GM19467 (cell line): ENCODE measurements at regions not wholly inside any gene's neighbourhood (a gene's known extent, or its start where the extent isn't known, plus 50 kb on each side); places are given as distances from the start of the nearest gene placed in this dataset.

ENCODE experiments used
- ATAC-seq: cut with Tn5 transposase; IDR thresholded peaks from one replicate; pipeline ENCODE4 v1.9.1; 2021; ENCODE audit warnings: mild to moderate bottlenecking, moderate library complexity; ENCODE audit not compliant: unreplicated experiment

- no peak for ATAC-seq
These were observed 459.9 kb upstream of the ZNF462 start for GRCh38 chr9:106403081-106403480.

- no peak for ATAC-seq
These were observed 458.8 kb upstream of the ZNF462 start for GRCh38 chr9:106404137-106404536.

- ATAC-seq, result no peak
These were observed 457.0 kb upstream of the ZNF462 start for GRCh38 chr9:106405871-106406435.

GRCh38 chr9:106414042-106414441 is 448.9 kb upstream of the ZNF462 start:
- no peak for ATAC-seq

- ATAC-seq, result no peak
These were observed 445.3 kb upstream of the ZNF462 start for GRCh38 chr9:106417685-106418084.

- no peak for ATAC-seq
These were observed 443.1 kb upstream of the ZNF462 start for GRCh38 chr9:106419829-106420228.

- peak; percentile 69 for ATAC-seq
These were observed 442.4 kb upstream of the ZNF462 start for GRCh38 chr9:106420511-106420944.

- peak; percentile 45 for ATAC-seq
These were observed 441.2 kb upstream of the ZNF462 start for GRCh38 chr9:106421772-106422171.

- ATAC-seq, result no peak
These were observed 439.4 kb upstream of the ZNF462 start for GRCh38 chr9:106423575-106423974.

GRCh38 chr9:106432631-106433030 is 430.3 kb upstream of the ZNF462 start:
- ATAC-seq, result no peak

GRCh38 chr9:106438928-106439327 is 424.0 kb upstream of the ZNF462 start:
- ATAC-seq, result no peak

- no peak for ATAC-seq
These were observed 421.7 kb upstream of the ZNF462 start for GRCh38 chr9:106441283-106441682.

- no peak for ATAC-seq
These were observed 419.4 kb upstream of the ZNF462 start for GRCh38 chr9:106443520-106443919.

- no peak for ATAC-seq
These were observed 417.9 kb upstream of the ZNF462 start for GRCh38 chr9:106445107-106445506.

- ATAC-seq, result no peak
These were observed 413.5 kb upstream of the ZNF462 start for GRCh38 chr9:106449336-106449927.

GRCh38 chr9:106450549-106450948 is 412.4 kb upstream of the ZNF462 start:
- no peak for ATAC-seq

- no peak for ATAC-seq
These were observed 411.7 kb upstream of the ZNF462 start for GRCh38 chr9:106451223-106451622.

GRCh38 chr9:106456581-106456980 is 406.4 kb upstream of the ZNF462 start:
- no peak for ATAC-seq

GRCh38 chr9:106467113-106467864 is 395.7 kb upstream of the ZNF462 start:
- ATAC-seq, result no peak

GRCh38 chr9:106467865-106468164 is 395.2 kb upstream of the ZNF462 start:
- no peak for ATAC-seq

- no peak for ATAC-seq
These were observed 394.5 kb upstream of the ZNF462 start for GRCh38 chr9:106468431-106468830.

GRCh38 chr9:106478312-106478711 is 384.7 kb upstream of the ZNF462 start:
- no peak for ATAC-seq
